ENCODE measurements at regions not wholly inside any gene's neighbourhood (a gene's known extent, or its start where the extent isn't known, plus 50 kb on each side); places are given as distances from the start of the nearest gene placed in this dataset.

GRCh38 chr3:82474711-82475110 lies 713.3 kb upstream of the GBE1 start:
- Histone ChIP-seq H3K4me3 (no peak overlapping the region), H3K36me3 (replicated peaks in 1 of 2) (no peaks in the 10 kb centered on the region), H3K27ac (peak overlapping the region in 1 of 5 donors; percentile 40), H3K27me3 (no peaks in the 10 kb centered on the region), H3K4me1 (replicated peaks in 1 of 2) (no peaks in the 10 kb centered on the region), H3K9me3 (replicated peaks in 1 of 3) (no peaks in the 10 kb centered on the region)
- TF ChIP-seq POLR2A (IDR thresholded peaks at IDR 0.05), result no peak
- intact Hi-C loops (cut with DNase I), result no loop called here
- no peak for DNase-seq

GRCh38 chr3:82473864-82474541 lies 712.6 kb upstream of the GBE1 start:
- no peak for DNase-seq
- TF ChIP-seq POLR2A (IDR thresholded peaks at IDR 0.05), result no peak
- TF ChIP-seq, protein P1, sequence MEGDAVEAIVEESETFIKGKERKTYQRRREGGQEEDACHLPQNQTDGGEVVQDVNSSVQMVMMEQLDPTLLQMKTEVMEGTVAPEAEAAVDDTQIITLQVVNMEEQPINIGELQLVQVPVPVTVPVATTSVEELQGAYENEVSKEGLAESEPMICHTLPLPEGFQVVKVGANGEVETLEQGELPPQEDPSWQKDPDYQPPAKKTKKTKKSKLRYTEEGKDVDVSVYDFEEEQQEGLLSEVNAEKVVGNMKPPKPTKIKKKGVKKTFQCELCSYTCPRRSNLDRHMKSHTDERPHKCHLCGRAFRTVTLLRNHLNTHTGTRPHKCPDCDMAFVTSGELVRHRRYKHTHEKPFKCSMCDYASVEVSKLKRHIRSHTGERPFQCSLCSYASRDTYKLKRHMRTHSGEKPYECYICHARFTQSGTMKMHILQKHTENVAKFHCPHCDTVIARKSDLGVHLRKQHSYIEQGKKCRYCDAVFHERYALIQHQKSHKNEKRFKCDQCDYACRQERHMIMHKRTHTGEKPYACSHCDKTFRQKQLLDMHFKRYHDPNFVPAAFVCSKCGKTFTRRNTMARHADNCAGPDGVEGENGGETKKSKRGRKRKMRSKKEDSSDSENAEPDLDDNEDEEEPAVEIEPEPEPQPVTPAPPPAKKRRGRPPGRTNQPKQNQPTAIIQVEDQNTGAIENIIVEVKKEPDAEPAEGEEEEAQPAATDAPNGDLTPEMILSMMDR (IDR thresholded peaks at IDR 0.05), result no peak
- no peaks in the 10 kb centered on the region for H3K36me3 ChIP-seq (replicated peaks in 1 of 2)
- no peaks in the 10 kb centered on the region for H3K9me3 ChIP-seq (replicated peaks in 1 of 3)
- H3K4me3 ChIP-seq, result no peak overlapping the region
- no peaks in the 10 kb centered on the region for H3K27me3 ChIP-seq
- no peak overlapping the region for H3K27ac ChIP-seq
- H3K4me1 ChIP-seq (replicated peaks in 1 of 2), result no peaks in the 10 kb centered on the region
- intact Hi-C loops (cut with DNase I), result no loop called here

DNA sequence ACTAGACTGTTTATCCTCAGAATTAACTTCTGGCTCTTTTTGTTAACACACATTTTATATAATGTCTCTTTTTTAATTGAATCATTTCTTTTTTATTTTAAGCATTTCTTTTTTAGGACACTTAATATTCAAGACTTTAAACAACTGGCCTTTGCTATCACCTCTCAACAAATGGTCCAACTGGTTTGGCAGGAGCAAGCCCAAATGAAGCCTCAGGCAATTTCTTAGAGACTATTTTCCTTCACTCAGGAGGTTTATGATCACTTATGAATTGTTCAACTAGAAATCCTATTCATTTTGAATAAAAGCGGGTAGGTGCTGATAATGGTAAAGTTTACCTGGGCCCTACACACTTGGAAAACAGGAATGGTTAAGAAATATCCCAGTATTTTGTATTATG lies 705.6 kb upstream of the GBE1 start:
- no peaks in the 10 kb centered on the region for H3K36me3 ChIP-seq (replicated peaks in 1 of 2)
- H3K27ac ChIP-seq, result no peak overlapping the region
- H3K9me3 ChIP-seq (replicated peaks in 1 of 3), result no peaks in the 10 kb centered on the region
- H3K4me3 ChIP-seq, result no peak overlapping the region
- no peaks in the 10 kb centered on the region for H3K27me3 ChIP-seq
- H3K4me1 ChIP-seq (replicated peaks in 1 of 2), result no peaks in the 10 kb centered on the region
- intact Hi-C loops (cut with DNase I), result no loop called here
- 91 to 100% (median 97%) methylated on average over 1 of the region's 1 CpG for WGBS, 4 donors
- TF ChIP-seq, protein P1 (IDR thresholded peaks at IDR 0.05), result no peak
- TF ChIP-seq POLR2A (IDR thresholded peaks at IDR 0.05), result no peak
- no peak for DNase-seq

- no peak for DNase-seq
- H3K4me1 ChIP-seq (replicated peaks in 1 of 2), result no peaks in the 10 kb centered on the region
- H3K27ac ChIP-seq, result no peak overlapping the region
- intact Hi-C loops (cut with DNase I), result no loop called here
- no peaks in the 10 kb centered on the region for H3K36me3 ChIP-seq (replicated peaks in 1 of 2)
- TF ChIP-seq POLR2A (IDR thresholded peaks at IDR 0.05), result no peak
- TF ChIP-seq, protein P1 (IDR thresholded peaks at IDR 0.05), result no peak
- H3K9me3 ChIP-seq (replicated peaks in 1 of 3), result no peaks in the 10 kb centered on the region
- no peak overlapping the region for H3K4me3 ChIP-seq
- 55 to 68% (median 63%) methylated on average over 6 of the region's 6 CpGs for WGBS, 4 donors
- H3K27me3 ChIP-seq, result no peaks in the 10 kb centered on the region
These were observed 701.5 kb upstream of the GBE1 start for GRCh38 chr3:82462977-82463376.
